ENCODE measurements at regions not wholly inside any gene's neighbourhood (a gene's known extent, or its start where the extent isn't known, plus 50 kb on each side); places are given as distances from the start of the nearest gene placed in this dataset.

GRCh38 chr10:21297603-21298383, 227.7 kb downstream of the SKIDA1 start:
- no peak for DNase-seq
- no peaks in the 10 kb centered on the region for H3K36me3 Mint-ChIP-seq (ENCODE audit: low read depth)
- peaks cover 4% of the 10 kb centered on the region for H3K27me3 Mint-ChIP-seq (ENCODE audit: insufficient read depth)
- no peaks in the 10 kb centered on the region for H3K9me3 Mint-ChIP-seq
- no peak overlapping the region for H3K4me3 Mint-ChIP-seq
- no peak for TF ChIP-seq CTCF (IDR thresholded peaks at IDR 0.05)
- no peak overlapping the region for H3K27ac Mint-ChIP-seq
- peaks cover 18% of the 10 kb centered on the region for H3K4me1 Mint-ChIP-seq (ENCODE audit: low read depth)

GRCh38 chr10:21296575-21297355, 228.7 kb downstream of the SKIDA1 start:
- H3K4me3 Mint-ChIP-seq: no peak overlapping the region
- H3K27me3 Mint-ChIP-seq (ENCODE audit: insufficient read depth): peaks cover 4% of the 10 kb centered on the region
- H3K4me1 Mint-ChIP-seq (ENCODE audit: low read depth): peaks cover 28% of the 10 kb centered on the region
- TF ChIP-seq CTCF (IDR thresholded peaks at IDR 0.05): no peak
- H3K27ac Mint-ChIP-seq: no peak overlapping the region
- no peak for DNase-seq
- no peaks in the 10 kb centered on the region for H3K36me3 Mint-ChIP-seq (ENCODE audit: low read depth)
- H3K9me3 Mint-ChIP-seq: no peaks in the 10 kb centered on the region

GRCh38 chr10:21293518-21294356, 231.7 kb downstream of the SKIDA1 start:
- peak overlapping the region; percentile 91 for H3K27ac Mint-ChIP-seq
- H3K9me3 Mint-ChIP-seq: no peaks in the 10 kb centered on the region
- H3K4me3 Mint-ChIP-seq: peak overlapping the region; percentile 85
- TF ChIP-seq CTCF (IDR thresholded peaks at IDR 0.05): no peak
- peaks cover 41% of the 10 kb centered on the region for H3K4me1 Mint-ChIP-seq (ENCODE audit: low read depth)
- H3K27me3 Mint-ChIP-seq (ENCODE audit: insufficient read depth): peaks cover 1% of the 10 kb centered on the region; the same call in 1 of the 2 replicates
- DNase-seq: no peak
- H3K36me3 Mint-ChIP-seq (ENCODE audit: low read depth): no peaks in the 10 kb centered on the region

GRCh38 chr10:21292763-21293517, 232.5 kb downstream of the SKIDA1 start:
- Mint-ChIP-seq H3K4me1 (ENCODE audit: low read depth) (peaks cover 41% of the 10 kb centered on the region), H3K36me3 (ENCODE audit: low read depth) (no peaks in the 10 kb centered on the region), H3K9me3 (no peaks in the 10 kb centered on the region), H3K27me3 (ENCODE audit: insufficient read depth) (peaks cover 1% of the 10 kb centered on the region; the same call in 1 of the 2 replicates), H3K4me3 (peak overlapping the region; percentile 85), H3K27ac (peak overlapping the region; percentile 91)
- peak; percentile 98 for DNase-seq
- TF ChIP-seq CTCF (IDR thresholded peaks at IDR 0.05): no peak

Measured in HFFc6 (cell line).